ENCODE measurements at regions not wholly inside any gene's neighbourhood (a gene's known extent, or its start where the extent isn't known, plus 50 kb on each side); places are given as distances from the start of the nearest gene placed in this dataset.

- no peak for DNase-seq (ENCODE audit: low spot score in 2 of 2)
- no peak for TF ChIP-seq CTCF (IDR thresholded peaks at IDR 0.05)
- no peak for TF ChIP-seq POLR2A (IDR thresholded peaks at IDR 0.05)
- H3K4me3 ChIP-seq (ENCODE audit: low read depth, poor library complexity, severe bottlenecking), result no peak overlapping the region
- intact Hi-C loops (cut with DNase I; ENCODE audit: low total_unique reads), result no loop called here
- 38 to 44% methylated on average over 2 of the region's 2 CpGs for WGBS, 2 donors
These were observed 191.0 kb upstream of the KIF2A start for GRCh38 chr5:62115014-62115413.

- 80 to 86% methylated on average over 6 of the region's 6 CpGs for WGBS, 2 donors
- intact Hi-C loops (cut with DNase I; ENCODE audit: low total_unique reads), result no loop called here
These were observed 181.7 kb upstream of the KIF2A start for GRCh38 chr5:62124266-62124665.

GRCh38 chr5:62126090-62126489, 179.9 kb upstream of the KIF2A start:
- intact Hi-C loops (cut with DNase I; ENCODE audit: low total_unique reads), result no loop called here
- H3K4me3 ChIP-seq (ENCODE audit: low read depth, poor library complexity, severe bottlenecking), result no peak overlapping the region
- WGBS, 2 donors, result 72 to 76% methylated on average over 2 of the region's 2 CpGs
- DNase-seq (ENCODE audit: low spot score in 2 of 2), result no peak
- no peak for TF ChIP-seq POLR2A (IDR thresholded peaks at IDR 0.05)
- TF ChIP-seq CTCF (IDR thresholded peaks at IDR 0.05), result no peak

More at GRCh38 chr5:62124266-62124665, 181.7 kb upstream of the KIF2A start:
- DNase-seq (ENCODE audit: low spot score in 2 of 2), result no peak
- H3K4me3 ChIP-seq (ENCODE audit: low read depth, poor library complexity, severe bottlenecking), result no peak overlapping the region
- TF ChIP-seq CTCF (IDR thresholded peaks at IDR 0.05), result no peak
- TF ChIP-seq POLR2A (IDR thresholded peaks at IDR 0.05), result no peak

GRCh38 chr5:62127098-62127736, 178.8 kb upstream of the KIF2A start:
- no peak overlapping the region for H3K4me3 ChIP-seq (ENCODE audit: low read depth, poor library complexity, severe bottlenecking)
- TF ChIP-seq CTCF (IDR thresholded peaks at IDR 0.05), result no peak
- TF ChIP-seq POLR2A (IDR thresholded peaks at IDR 0.05), result no peak
- intact Hi-C loops (cut with DNase I; ENCODE audit: low total_unique reads), result no loop called here
- WGBS, 2 donors, result 65 to 68% methylated on average over 2 of the region's 2 CpGs
- no peak for DNase-seq (ENCODE audit: low spot score in 2 of 2)

- WGBS, 2 donors, result 93 to 97% methylated on average over 3 of the region's 3 CpGs
- no peak for TF ChIP-seq CTCF (IDR thresholded peaks at IDR 0.05)
- TF ChIP-seq POLR2A (IDR thresholded peaks at IDR 0.05), result no peak
- no peak for DNase-seq (ENCODE audit: low spot score in 2 of 2)
- no peak overlapping the region for H3K4me3 ChIP-seq (ENCODE audit: low read depth, poor library complexity, severe bottlenecking)
- intact Hi-C loops (cut with DNase I; ENCODE audit: low total_unique reads), result no loop called here
These were observed 175.9 kb upstream of the KIF2A start for GRCh38 chr5:62130107-62130506.

- WGBS, 2 donors, result 29 to 77% methylated on average over 1 of the region's 1 CpG
- intact Hi-C loops (cut with DNase I; ENCODE audit: low total_unique reads), result no loop called here
- no peak for DNase-seq (ENCODE audit: low spot score in 2 of 2)
- H3K4me3 ChIP-seq (ENCODE audit: low read depth, poor library complexity, severe bottlenecking), result no peak overlapping the region
- no peak for TF ChIP-seq CTCF (IDR thresholded peaks at IDR 0.05)
These were observed 173.7 kb upstream of the KIF2A start for GRCh38 chr5:62132276-62132675.

Measured in lower leg skin (tissue), 4 donors.